D721Med (cell line): ENCODE measurements at regions not wholly inside any gene's neighbourhood (a gene's known extent, or its start where the extent isn't known, plus 50 kb on each side); places are given as distances from the start of the nearest gene placed in this dataset.

ENCODE experiments used
- DNase-seq: peaks from one replicate; pipeline ENCODE4 v3.0.0; 2011; ENCODE audit warnings: low spot score; ENCODE audit not compliant: insufficient read length
- FAIRE-seq: peaks from 2 replicates; lab custom pipeline; 2011; peaks lifted over from hg19 to GRCh38; lab: Jason Lieb, UNC
- CTCF ChIP-seq: IDR thresholded peaks from 2 replicates; pipeline ENCODE4 v1.5.1; 2012; ENCODE audit warnings: mild to moderate bottlenecking, control low read depth; ENCODE audit not compliant: insufficient read depth; ENCODE audit errors: missing control alignments

- no peak for DNase-seq
- FAIRE-seq, result no peak
- no peak for TF ChIP-seq CTCF
Measured at GRCh38 chr3:155015776-155016436, 64.2 kb upstream of the MME start.

- no peak for DNase-seq
- TF ChIP-seq CTCF, result no peak
- FAIRE-seq, result no peak
Measured at GRCh38 chr3:155014953-155015352, 65.2 kb upstream of the MME start.

- no peak for TF ChIP-seq CTCF
- DNase-seq (no peak), FAIRE-seq (no peak)
Measured at GRCh38 chr3:155013427-155013826, 66.7 kb upstream of the MME start.

GRCh38 chr3:155012584-155012983 is 67.5 kb upstream of the MME start:
- TF ChIP-seq CTCF, result no peak
- DNase-seq, result no peak
- no peak for FAIRE-seq

- DNase-seq (no peak), FAIRE-seq (no peak)
- no peak for TF ChIP-seq CTCF
Measured at GRCh38 chr3:155010416-155010815, 69.7 kb upstream of the MME start.

- FAIRE-seq (no peak), DNase-seq (no peak)
- no peak for TF ChIP-seq CTCF
Measured at GRCh38 chr3:155009217-155009616, 70.9 kb upstream of the MME start.

GRCh38 chr3:155007729-155008128 is 72.4 kb upstream of the MME start:
- TF ChIP-seq CTCF, result no peak
- DNase-seq (no peak), FAIRE-seq (no peak)
